HG02571 (cell line): ENCODE measurements at regions not wholly inside any gene's neighbourhood (a gene's known extent, or its start where the extent isn't known, plus 50 kb on each side); places are given as distances from the start of the nearest gene placed in this dataset.

Experiments
- ATAC-seq: cut with Tn5 transposase; IDR thresholded peaks from one replicate; pipeline ENCODE4 v1.9.1; 2021; ENCODE audit warnings: mild to moderate bottlenecking, moderate library complexity; ENCODE audit not compliant: unreplicated experiment

DNA sequence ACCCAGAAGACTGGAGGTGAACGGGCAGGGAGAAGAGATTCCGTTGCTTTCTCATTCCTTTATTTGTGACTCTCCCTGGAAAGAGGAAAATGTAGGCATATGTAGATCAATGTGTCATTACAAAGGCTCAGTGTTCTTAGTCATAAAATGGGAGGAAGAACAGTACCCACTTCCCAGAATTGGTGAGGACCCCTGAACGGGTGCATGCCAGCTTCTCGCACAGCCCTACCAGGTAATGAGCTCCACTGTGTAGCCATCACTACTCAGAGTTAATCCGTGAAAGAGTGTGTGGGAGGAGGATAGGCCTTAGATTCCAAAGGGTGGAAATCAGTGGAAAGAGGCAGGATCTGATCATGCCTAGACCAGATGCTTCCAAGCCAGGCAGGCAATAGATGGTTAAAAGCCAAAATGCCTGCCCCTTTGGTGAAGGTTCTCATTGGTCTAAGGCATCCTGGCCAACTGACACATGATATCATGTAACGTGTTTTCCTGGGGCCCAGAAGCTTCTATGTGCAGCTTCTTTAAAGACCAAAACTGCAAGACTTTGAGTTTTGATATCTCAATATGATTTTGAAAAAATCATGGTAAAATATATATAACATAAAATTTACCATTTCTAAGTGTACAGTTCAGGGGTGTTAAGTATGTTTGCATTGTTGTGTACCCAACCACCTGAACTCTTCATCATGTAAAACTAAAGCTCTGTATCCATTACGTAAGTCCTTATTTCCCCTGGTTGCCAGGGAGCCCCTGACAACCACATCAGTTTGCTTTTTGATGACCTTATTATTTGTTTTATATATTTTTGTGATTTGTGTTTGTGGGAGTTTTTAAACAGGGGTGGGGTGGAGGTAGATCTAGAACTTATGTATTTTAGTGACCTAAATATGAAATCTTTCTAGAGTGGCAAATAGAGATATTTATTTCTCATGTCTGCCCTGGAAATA, 402.2 kb upstream of the CFAP20DC start:
- ATAC-seq, result no peak

DNA sequence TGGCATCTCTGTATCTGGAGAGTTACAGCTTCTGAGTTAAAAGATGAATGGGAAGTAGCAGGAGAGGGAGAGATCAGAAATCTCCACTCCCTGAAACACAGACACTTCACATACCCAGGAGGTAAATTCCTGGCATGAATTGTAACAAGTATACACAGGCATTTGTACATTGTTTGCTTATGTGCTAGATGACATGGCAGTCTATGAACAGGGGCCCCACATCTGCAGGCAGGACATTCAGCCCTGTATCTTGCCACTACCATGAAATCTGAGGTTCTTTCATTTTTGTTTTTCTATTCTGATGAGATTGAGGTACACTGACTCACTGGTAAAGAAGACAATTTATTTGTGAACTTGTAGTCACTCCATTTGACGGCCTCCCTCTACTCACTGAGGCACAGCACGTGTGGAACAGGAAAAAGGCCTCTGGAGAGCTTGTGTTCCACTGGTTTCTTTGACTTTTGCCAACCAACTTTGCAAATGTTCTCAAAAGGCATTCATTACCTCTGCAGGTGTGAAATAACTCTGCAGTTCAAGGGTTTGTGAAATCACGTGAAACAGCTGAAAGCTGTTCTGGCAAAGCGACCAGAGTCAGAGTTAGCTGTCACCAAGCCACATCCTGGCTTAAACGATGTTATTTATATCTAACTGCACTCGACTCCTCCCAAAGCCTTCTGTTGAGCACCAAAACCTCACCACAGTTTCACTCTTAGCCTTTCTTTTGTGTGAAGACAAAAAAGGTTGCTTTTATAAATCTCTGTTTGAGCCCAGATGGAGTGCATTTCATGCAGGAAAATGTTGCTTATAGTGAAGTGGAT, 401.3 kb upstream of the CFAP20DC start:
- peak; percentile 94 for ATAC-seq

DNA sequence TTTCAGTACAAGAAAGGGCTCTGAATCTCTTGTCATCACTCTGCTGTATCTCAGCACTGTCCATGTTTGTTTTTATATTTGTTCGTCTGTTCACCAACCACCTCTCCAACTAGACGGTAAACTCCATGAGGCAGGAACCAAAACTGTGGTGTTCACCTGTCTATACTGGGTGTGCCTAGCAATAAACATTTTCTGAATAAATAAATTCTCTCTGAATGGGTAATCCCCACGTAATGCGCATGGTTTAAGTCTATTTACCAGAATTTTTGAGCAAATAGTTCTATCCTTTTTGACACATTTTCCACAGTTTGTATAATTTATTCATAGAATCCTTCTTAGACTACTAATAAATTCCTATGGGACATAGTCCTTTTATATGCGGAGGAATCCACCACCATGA, 400.6 kb upstream of the CFAP20DC start:
- ATAC-seq, result no peak

DNA sequence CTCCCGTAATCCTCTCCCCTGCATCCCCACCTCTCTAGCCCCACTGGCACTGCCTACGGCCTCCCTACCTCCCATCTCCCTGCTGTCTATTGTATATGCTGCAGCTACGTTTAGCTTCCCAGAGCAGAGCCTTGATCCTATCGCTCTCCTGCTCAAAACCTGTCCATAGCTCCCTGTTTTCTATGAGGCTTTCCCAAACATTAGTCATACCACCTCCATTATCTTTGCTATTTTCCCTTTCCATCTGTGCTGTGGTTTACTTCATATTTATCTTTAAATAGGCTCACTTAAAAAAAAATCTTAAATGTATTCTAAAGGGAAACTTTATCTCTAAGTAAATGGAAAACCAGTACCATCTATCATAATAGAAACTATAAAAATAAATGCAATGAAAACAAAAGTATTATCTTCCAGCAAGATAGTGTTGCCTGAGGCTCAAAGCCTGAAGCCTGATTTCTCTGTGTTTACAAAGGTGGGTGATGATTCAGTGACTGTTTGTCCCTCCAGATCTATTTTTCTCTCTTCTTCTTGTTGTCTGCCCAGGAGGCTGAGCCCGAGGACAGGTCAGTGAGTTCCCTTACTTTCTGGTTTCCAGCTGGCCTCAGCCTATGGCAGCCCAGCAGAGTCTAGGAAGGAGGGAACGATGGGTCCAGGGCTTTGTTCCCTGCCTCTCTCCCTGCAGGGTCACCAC, 397.1 kb upstream of the CFAP20DC start:
- no peak for ATAC-seq

DNA sequence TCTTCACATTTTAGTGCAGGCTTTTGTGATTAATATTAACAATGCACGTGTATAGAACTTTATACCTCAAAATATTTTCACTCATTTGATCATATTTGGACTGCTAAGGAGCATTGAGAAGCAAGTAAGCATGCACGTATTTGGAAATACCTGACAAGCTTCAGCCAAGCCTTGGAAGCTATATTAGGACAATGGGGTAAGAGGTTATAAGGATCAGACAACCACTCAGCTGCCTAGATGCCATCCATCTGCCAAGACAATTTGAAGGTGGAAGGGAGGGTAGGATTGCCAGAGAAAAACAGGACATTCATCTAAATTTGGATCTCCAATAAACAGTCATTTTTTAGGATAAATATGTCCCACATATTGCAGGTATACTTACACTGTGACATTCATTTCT, 394.9 kb upstream of the CFAP20DC start:
- no peak for ATAC-seq

DNA sequence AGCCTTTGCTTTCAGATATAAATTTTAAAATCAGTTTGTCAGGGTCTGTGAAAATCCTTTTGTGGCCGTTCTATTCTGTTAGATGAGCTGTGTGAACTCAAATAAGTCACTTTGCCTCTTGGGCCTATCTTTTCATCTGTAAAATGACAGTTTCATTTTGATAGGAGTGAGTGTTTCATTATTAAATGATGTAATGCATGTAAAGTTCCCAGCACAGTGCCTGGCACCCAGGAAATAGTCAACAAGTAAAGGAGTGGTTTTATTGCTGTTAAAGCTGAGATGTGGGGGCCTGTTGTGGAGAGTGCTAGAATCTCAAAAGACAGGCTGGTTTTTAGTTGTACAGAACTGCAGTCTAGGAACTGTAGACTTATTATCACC, 394.5 kb upstream of the CFAP20DC start:
- no peak for ATAC-seq

DNA sequence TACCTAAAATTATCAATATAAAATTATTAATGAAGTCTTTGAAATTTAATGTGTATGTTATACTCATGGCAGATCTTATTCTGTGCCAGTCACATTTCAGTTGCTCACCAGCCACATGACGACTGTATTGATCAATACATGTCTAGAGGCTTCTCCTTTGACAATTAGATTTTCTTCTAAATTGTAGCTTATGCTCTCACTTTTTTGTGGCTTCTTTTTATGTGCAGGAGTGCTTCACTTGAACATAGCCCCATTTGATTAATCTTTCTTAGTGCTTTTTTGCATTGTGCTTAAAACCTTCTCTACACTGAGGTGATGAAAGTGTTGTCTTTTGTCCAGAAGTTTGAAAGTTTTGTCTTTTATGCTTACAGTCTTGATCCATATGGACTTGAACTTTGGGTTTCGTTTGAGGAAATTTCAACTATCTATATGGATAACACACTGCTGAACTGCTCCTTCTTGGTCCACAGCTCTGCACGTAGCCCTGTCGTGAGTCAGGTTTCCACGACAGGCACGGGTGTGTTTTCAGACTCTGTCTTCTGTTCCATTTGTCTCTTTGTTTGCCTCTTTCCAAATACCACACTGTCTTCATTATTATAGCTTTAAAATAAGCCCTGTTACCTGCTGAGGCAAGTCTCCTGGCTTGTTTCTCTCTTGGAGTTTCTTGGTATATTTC, 393.9 kb upstream of the CFAP20DC start:
- ATAC-seq, result no peak

DNA sequence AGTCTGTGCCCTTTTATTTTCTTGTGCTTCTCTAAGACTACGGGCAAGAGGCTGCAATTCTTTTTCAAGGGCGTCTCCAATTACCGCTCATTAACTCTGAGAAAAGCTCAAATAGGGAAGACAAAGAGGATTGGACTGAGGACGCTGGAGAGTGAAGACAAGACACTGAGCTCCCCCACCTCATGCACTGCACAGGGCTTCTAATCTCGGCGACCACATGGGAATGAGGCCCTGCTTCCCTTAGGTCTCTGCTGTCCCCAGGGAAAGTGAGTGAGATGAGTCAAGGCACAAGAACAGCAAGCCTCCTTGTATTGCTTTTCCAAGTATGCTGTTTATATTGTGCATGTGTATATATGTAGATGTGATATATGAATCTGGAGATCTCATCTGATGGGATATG, 392.2 kb upstream of the CFAP20DC start:
- ATAC-seq, result no peak

DNA sequence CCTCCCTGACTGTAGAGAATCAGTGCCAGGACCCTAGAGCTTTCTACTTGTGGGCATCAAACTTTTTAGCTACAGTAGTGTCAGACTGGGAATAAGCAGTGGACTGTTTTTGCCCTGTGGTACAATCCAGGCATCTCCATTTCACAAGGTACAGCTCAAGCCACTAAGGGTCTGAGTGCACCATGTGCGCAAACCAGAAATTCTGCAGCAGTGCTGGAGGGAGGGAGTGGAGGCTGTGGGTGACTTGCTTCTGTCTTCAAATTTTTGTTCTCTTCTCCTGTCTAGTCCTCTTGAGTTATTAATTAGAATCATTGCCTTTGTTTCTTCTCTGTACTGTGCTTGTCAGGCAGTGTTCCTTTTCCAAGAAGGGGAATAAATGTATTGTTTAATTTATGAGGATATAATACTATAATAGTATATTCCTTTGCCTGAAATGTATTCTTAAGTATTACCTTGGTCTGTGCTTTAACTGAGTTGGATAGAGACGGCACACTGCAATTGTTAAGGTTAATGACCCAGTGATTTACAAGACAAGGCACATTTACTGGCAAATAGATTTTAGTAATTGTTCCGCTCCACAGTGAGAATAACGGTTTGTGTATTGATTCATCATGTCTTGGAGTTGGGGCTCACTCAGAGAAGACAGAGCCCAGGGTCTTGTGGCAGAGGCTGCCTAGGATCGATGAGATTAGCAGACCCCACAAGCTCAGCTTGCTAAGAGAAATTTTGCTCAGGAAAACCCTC, 390.6 kb upstream of the CFAP20DC start:
- ATAC-seq, result no peak

DNA sequence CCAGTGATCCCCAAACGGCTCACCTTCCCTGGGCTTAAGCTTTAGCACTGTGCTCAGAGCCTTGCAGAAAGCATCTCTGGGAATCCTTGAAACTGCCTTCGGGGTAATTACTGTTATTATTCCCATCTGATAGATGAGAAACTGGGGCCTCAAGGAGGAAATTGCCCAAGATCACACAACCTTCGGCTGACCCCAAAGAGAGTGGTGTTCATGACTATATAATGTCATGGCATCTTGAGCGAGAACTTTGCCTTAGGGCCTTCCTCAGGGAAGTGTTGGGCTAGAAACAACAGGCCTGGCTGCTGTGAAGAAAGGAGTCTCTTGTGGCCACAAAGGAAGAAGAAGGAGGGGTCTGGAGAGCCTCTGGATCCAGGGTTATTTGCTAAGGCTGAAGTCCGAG, 388.7 kb upstream of the CFAP20DC start:
- ATAC-seq, result no peak

DNA sequence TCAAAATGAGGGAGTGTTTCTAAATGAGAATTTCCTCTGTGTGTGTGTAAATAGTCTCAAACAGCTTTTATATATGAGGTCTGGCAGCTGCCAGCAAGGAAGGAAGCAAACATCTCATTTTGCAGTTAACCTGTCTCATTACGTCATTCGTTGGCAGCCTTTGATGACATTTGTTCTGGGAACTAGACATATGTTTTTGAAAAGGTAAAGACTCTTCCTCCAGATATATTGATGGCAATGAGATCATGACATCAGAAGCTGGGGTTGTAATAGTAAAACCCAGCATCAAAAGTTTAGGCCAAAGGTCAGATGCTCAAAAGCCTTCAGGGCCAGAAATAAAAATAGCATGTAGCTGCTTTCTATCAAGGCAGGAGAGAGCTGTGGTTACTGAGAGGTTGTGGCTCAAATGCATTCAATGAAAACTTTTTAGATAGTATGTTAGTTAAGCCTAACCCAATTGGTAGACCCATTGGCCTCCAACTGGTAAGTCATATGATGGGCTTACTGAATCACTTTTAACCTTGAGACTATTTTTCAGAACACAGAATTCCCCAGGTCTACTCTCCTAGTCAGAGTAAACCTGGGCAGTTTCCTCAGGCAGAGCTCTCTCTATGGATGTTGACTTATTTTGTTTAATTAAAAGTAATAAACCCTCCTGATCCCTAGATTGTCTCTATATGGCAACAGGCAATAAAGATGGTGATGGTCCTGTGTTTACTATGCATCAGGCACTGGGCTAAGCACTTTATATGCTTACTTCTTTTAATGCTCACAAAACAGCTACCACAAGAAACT, 386.5 kb upstream of the CFAP20DC start:
- ATAC-seq, result no peak

DNA sequence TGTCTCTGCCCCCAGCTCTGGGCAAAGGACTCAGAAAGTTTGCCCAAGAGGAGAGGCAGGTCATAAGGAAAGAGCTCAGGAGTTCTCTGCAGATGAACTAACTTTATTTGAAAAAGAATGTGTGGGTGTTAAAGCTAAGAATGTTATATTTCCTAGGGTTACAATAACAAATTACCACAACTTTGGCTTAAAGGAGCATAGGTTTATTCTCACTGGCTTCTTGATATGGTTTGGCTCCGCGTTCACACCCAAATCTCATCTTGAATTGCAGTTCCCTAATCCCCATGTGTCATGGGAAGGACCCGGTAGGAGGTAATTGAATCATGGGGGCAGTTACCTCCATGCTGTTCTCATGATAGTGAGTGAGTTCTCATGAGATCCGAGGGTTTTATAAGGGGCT, 383.7 kb upstream of the CFAP20DC start:
- ATAC-seq, result no peak

DNA sequence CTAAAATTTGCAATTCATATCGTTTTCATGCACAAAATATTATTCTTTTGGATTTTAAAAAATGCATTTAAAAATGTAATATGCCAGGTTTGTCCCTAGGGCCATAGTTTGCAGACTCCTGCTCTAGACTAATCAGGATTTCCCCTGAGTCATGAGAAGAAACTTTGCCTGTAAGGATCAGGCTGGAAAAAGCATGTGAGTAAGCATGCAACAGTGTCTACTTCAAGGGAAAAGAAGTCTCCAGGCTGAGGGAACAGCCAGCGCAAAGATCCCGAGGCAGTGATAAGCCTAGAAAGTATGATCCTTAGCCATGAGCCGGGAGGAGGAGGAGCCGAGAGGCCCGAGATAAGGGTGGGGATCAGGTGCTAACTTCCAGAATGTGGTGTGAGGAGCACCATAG, 382.8 kb upstream of the CFAP20DC start:
- ATAC-seq, result no peak

DNA sequence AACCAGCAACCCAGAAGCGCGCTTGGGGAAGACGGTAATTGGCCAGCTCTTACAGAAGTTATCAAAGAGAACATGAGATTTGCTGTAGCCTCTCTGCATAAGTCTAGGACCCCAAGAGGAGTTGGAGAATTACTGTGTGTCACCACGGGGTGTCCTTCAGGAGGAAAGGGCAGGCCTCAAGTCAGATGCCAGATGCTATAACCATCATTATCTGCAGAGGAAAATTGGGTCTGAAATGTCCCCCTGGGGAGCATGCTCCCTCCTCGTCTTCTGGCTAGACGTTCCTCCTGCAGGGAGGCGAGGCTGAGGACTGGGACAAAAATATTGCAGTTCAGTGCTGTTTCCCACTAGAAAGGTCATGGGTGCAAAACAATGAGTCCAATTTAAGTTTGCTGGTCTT, 380.5 kb upstream of the CFAP20DC start:
- no peak for ATAC-seq

DNA sequence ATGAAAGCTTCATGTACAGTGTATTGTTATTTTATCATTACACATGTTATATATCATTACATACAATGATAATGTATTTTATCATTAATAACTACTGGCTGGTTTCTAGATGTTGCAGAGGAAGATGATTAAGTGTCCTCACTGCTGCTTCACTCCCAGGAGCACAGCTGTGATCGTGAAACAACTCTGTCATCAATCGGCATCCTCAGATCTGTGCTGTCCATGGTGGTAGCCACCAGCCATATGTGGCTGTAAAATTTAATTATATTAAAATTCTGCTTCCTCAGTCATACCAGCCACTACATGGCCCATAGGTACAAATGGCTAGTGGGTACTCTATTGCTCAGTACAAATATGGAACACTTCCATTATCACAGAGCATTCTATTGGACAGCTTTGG, 379.4 kb upstream of the CFAP20DC start:
- ATAC-seq, result no peak

DNA sequence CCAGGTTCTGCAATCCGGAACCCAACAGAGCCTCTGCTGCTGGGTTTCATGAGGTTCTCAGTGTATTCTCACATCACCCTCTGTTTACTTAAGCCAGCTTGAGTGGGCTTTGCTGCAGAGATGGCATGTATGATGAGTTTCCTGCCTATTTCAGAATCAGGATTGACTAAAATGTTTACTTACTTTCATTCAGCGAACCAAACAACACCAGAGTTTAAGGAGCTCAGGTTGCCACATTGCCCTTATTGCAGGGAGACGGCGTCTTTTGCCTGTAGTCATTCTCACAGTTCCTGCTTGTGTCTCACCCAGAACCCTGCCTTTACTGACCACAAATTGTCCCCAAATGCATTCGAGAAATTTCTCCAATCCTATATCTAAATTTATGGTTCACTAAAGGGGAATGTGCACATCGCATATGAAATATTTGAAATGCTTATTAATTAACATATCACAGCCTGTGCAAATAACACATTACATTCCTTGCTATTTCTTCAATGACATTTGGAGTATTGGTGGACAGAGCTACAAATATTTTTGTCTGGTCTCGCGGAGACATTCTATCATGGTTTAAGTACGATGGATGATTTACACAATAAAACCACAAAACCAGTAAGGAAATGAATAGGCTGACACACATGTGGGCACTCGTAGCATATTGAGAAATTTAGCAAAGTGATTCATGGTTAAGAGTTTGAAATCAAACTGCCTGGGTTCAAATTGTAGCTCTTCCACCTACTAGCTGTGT, 377.2 kb upstream of the CFAP20DC start:
- no peak for ATAC-seq

DNA sequence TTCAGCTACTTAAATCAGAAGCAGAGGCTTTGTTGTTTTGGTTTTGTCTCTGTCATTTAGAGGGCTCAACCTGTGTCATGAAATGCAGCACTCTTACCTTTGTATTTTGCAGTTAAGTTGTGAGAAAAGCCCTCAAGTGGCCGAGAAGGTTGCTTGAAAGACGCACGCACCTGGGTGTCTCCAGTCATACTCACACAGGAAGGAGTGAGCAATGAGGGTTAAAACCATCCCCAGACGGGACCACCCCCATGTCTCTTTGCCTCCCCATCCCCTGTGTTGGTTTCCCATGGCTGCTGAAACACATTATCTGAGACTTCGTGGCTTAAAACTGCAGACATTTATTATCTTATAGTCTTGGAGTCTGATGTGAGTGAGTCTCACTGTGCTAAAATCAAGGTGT, 376.1 kb upstream of the CFAP20DC start:
- ATAC-seq, result no peak

DNA sequence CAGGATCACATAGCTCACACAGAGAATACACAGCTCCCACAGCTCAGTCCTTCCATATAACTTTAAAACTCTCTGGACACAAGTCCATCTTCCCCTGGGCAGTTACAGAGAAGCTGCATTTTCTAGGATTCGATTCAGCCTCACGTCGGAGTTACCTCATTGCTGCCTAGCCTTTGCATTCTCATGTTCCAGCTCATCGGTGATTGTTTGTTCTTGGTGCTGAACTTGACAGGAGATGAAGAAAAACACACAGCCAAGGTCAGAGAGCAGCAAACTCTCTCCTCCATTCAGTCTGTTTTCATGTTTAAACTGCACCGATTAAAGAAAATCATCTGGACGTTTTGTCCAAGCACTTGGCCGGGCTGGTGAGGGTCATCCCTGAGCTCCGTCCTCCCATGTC, 375.5 kb upstream of the CFAP20DC start:
- ATAC-seq, result no peak
